Large intestine (tissue), 3 donors: ENCODE measurements at regions not wholly inside any gene's neighbourhood (a gene's known extent, or its start where the extent isn't known, plus 50 kb on each side); places are given as distances from the start of the nearest gene placed in this dataset.
"Not testable (repeated sequence)": the region's sequence is repeated elsewhere in the genome, so short reads cannot be mapped to it uniquely, and the experiment has no call there.

Experiments used
- DNase-seq, 2 donors: peaks; one replicate each; pipeline versions ENCODE4 v3.0.0 to v3.0.0-alpha.2; 2013
- H3K27ac ChIP-seq: one replicate; pipeline ENCODE4 v1.5.1; 2013; ENCODE audit warnings: low read length
- H3K27me3 ChIP-seq: 2 replicates; pipeline ENCODE4 v1.6.1; 2013; ENCODE audit warnings: low read length; ENCODE audit not compliant: control insufficient read depth, insufficient read depth
- H3K36me3 ChIP-seq: 2 replicates; pipeline ENCODE4 v1.6.1; 2013; ENCODE audit warnings: low read length; ENCODE audit not compliant: control insufficient read depth, insufficient read depth
- H3K4me1 ChIP-seq: one replicate; pipeline ENCODE4 v1.6.1; 2013; ENCODE audit warnings: low read length; ENCODE audit not compliant: control insufficient read depth, insufficient read depth
- H3K4me3 ChIP-seq: one replicate; pipeline ENCODE4 v1.5.1; 2013; ENCODE audit warnings: low read length
- H3K9me3 ChIP-seq: one replicate; pipeline ENCODE4 v1.6.1; 2013; ENCODE audit warnings: mild to moderate bottlenecking, low read depth, low read length, moderate library complexity; ENCODE audit not compliant: control insufficient read depth
- WGBS: methylation state at CpG from one replicate; pipeline ENCODE4 v1.1.5; 2013; ENCODE audit warnings: low lambda C conversion rate; ENCODE audit not compliant: insufficient coverage; 5-methylcytosine and 5-hydroxymethylcytosine counted together

GRCh38 chr17:64792276-64792675 is 127.0 kb downstream of the LRRC37A3 start:
- H3K36me3 ChIP-seq, DNase-seq: not testable (repeated sequence)
- no CpG with 5 or more reads among the region's 12 CpGs for WGBS

DNA sequence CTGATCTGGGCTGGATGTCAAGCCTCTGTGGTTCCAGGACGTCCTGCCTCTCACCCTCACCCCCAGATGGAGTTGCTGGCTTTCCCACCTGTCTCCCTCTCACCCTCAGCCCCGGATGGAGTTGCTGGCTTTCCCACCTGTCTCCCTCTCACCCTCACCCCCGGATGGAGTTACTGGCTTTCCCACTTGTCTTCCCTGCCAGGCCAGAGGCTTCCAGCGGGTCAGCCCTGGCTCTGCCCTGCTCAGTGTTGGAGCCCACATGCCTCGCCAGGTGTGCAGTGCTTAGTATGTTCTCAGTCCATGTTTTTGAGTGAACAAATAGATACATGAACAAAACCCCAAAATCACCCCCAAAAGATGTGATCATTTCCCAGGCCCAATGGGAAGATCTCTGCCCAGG is 127.6 kb downstream of the LRRC37A3 start:
- no CpG with 5 or more reads among the region's 5 CpGs for WGBS
- Histone ChIP-seq H3K4me1 (peaks cover 10% of the 10 kb centered on the region), H3K36me3 (peaks cover 14% of the 10 kb centered on the region)
- H3K4me3 ChIP-seq, H3K9me3 ChIP-seq, H3K27ac ChIP-seq, H3K27me3 ChIP-seq, DNase-seq: not testable (repeated sequence)

More at GRCh38 chr17:64792276-64792675, 127.0 kb downstream of the LRRC37A3 start:
- H3K4me1 ChIP-seq, H3K27ac ChIP-seq, H3K9me3 ChIP-seq, H3K4me3 ChIP-seq, H3K27me3 ChIP-seq: not testable (repeated sequence)

DNA sequence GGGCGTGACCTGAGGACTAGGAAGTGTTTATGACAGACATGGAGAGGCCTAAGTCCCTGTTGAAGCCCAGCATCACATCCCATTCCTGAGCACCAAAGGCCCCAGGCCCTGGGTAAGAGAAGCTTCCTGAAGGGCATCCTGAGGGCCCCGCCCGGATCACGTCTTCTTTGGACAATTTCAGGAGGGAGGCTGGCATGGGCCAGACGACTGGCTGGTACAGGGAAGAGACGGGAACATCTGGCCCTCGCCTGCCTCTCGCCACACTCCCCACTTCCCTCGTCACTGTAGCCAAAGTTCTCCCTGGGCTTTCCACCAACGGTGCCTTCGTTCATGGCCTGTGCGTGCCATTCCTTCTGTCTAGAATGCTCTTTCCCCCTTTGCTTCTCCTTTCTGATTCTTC is 128.1 kb downstream of the LRRC37A3 start:
- not testable (repeated sequence) for H3K27ac ChIP-seq, DNase-seq, H3K27me3 ChIP-seq, H3K9me3 ChIP-seq, H3K4me3 ChIP-seq
- H3K4me1 ChIP-seq, result peaks cover 12% of the 10 kb centered on the region
- peaks cover 19% of the 10 kb centered on the region for H3K36me3 ChIP-seq
- no CpG with 5 or more reads among the region's 12 CpGs for WGBS

GRCh38 chr17:64790690-64791089 is 128.6 kb upstream of the SMURF2 start:
- Histone ChIP-seq H3K4me1 (peaks cover 12% of the 10 kb centered on the region), H3K36me3 (peaks cover 24% of the 10 kb centered on the region)
- not testable (repeated sequence) for H3K9me3 ChIP-seq, DNase-seq, H3K27ac ChIP-seq, H3K4me3 ChIP-seq, H3K27me3 ChIP-seq
- no CpG with 5 or more reads among the region's 5 CpGs for WGBS

- WGBS, result no CpG with 5 or more reads among the region's 5 CpGs
- Histone ChIP-seq H3K36me3 (peaks cover 26% of the 10 kb centered on the region), H3K4me1 (peaks cover 12% of the 10 kb centered on the region)
- not testable (repeated sequence) for H3K27me3 ChIP-seq, DNase-seq, H3K27ac ChIP-seq, H3K4me3 ChIP-seq, H3K9me3 ChIP-seq
Observed at GRCh38 chr17:64790193-64790592, 128.1 kb upstream of the SMURF2 start.

DNA sequence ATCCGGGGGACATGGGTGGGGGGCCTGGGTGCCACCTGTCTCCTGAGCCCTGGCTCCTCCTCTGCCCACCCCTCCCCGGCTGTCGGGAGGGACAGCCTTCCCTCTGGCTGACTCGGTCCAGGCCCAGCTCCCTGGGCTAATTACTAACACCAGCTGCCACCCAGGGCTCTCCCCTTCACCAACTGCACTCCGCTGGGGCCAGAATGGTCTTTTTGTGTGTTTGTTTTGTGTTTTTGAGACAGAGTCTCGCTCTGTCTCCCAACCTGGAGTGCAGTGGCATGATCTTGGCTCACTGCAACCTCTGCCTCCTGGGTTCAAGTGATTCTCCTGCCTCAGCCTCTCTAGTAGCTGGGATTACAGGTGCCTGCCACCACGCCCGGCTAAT is 126.9 kb upstream of the SMURF2 start:
- not testable (repeated sequence) for DNase-seq, H3K9me3 ChIP-seq, H3K27me3 ChIP-seq, H3K4me3 ChIP-seq, H3K27ac ChIP-seq
- no CpG with 5 or more reads among the region's 8 CpGs for WGBS
- Histone ChIP-seq H3K36me3 (peaks cover 36% of the 10 kb centered on the region), H3K4me1 (peaks cover 12% of the 10 kb centered on the region)

- no peak for DNase-seq
- no CpG with 5 or more reads among the region's 10 CpGs for WGBS
Observed at GRCh38 chr17:64788286-64789060, 126.4 kb upstream of the SMURF2 start.

DNA sequence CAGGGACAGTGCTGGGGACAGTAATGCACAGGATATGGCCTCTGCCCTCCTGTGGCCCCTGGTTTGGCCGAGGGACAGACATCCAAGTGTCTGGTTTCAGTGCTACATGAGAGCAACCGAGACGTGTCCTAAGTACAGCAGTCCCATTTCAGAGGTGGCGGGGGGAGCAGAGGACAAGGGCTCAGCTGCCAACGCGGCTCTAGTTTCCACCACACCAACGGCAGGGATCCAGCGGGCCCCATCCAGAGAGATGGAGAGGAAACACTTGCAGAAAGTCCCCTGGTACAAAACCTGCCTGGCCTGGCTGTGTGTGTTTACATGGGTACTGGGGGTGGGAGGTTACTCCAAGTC is 125.8 kb upstream of the SMURF2 start:
- no peak for DNase-seq
- peaks cover 42% of the 10 kb centered on the region for H3K36me3 ChIP-seq
- H3K4me3 ChIP-seq, result no peak overlapping the region
- H3K9me3 ChIP-seq, result no peaks in the 10 kb centered on the region
- H3K27me3 ChIP-seq, result no peaks in the 10 kb centered on the region
- H3K4me1 ChIP-seq, result peaks cover 12% of the 10 kb centered on the region
- no CpG with 5 or more reads among the region's 8 CpGs for WGBS
- H3K27ac ChIP-seq, result peak overlapping the region; percentile 56

More at GRCh38 chr17:64788286-64789060, 126.4 kb upstream of the SMURF2 start:
- H3K27ac ChIP-seq, result no peak overlapping the region
- H3K4me3 ChIP-seq, result no peak overlapping the region
- no peaks in the 10 kb centered on the region for H3K27me3 ChIP-seq
- no peaks in the 10 kb centered on the region for H3K9me3 ChIP-seq
- H3K4me1 ChIP-seq, result peaks cover 12% of the 10 kb centered on the region
- peaks cover 41% of the 10 kb centered on the region for H3K36me3 ChIP-seq

DNA sequence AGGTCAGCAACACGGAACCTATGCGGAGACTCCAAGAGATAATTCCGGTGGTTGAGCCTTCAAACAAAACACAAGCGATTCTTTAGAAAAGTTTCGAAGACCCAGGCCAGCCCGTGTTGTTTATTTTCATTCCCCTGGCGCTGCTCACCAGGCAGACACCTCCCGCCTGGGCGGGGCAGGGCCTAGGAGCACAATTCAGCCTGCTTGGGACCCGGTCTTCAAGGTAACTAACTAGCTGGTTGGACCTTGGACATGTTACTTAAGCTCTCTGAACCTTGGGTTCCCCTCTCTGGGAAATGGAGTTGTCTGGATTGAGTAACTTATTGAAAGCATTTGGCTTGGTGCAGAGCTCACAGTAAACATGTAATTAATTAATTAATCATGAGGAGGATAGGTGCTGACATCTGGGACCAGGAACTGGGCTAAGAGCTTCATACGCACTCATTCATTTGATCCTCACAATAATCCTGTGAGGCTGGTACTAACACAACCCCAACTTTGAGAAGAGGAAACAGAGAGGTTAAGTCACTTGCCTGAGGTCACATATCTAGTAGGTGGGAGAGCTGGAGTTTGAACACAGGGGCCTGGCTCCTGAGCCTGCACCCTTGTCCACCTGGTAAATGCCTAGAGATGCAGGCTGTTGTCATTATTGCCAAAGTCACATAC is 125.3 kb upstream of the SMURF2 start:
- no CpG with 5 or more reads among the region's 11 CpGs for WGBS
- DNase-seq, result peak; percentile 87 to 93
- Histone ChIP-seq H3K9me3 (no peaks in the 10 kb centered on the region), H3K27ac (peak overlapping the region; percentile 56), H3K27me3 (peaks cover under 1% of the 10 kb centered on the region), H3K4me1 (peaks cover 12% of the 10 kb centered on the region), H3K36me3 (peaks cover 40% of the 10 kb centered on the region), H3K4me3 (no peak overlapping the region)

DNA sequence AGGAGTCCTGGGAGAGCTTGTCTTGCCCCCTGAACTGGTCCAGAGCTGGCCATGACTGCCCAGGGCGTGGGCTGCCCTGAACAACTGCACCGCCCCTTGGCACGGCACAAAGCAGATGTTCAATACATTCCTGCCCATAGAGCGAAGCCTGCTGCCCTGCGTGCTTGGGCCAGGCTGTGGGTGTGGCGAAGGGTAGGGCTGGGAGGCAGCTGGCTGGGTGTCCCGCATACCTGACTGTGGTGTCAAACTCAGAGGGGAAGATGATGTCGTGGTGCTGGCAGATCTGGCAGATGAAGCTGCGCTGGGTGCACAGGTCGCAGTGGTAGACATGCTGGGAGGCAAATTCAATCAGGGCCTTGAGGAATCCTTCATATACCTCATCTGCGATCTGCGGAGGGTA is 124.2 kb upstream of the SMURF2 start:
- Histone ChIP-seq H3K27ac (peak overlapping the region; percentile 56), H3K4me3 (no peak overlapping the region), H3K4me1 (peaks cover 18% of the 10 kb centered on the region), H3K27me3 (peaks cover 11% of the 10 kb centered on the region), H3K9me3 (no peaks in the 10 kb centered on the region), H3K36me3 (peaks cover 35% of the 10 kb centered on the region)
- no peak for DNase-seq
- no CpG with 5 or more reads among the region's 12 CpGs for WGBS
